ENCODE measurements at regions not wholly inside any gene's neighbourhood (a gene's known extent, or its start where the extent isn't known, plus 50 kb on each side); places are given as distances from the start of the nearest gene placed in this dataset.
"Not testable (repeated sequence)": the region's sequence is repeated elsewhere in the genome, so short reads cannot be mapped to it uniquely, and the experiment has no call there.

DNA sequence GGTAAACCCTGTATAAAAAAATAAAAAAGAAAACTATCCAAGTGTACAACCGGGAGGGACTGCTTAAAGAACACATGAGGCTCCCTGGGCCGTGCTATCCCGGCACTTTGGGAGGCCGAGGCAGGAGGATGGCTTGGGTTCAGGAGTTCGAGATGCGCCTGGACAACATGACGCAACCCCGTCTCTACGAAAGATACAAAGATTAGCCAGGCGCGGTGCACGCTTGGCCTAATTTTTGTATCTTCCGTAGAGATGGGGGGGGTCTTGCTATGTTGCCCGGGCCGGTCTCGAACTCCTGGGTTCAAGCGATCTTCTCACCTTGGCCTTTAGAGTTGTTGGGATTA lies 101.7 kb upstream of the VKORC1L1 start:
- H3K4ac ChIP-seq (replicated peaks; ENCODE audit: insufficient read length, low read depth, low read length); H3K79me2 ChIP-seq (ENCODE audit: control insufficient read depth in 1 of 2, insufficient read depth in 2 of 2, low read length in 2 of 2); H3K79me1 ChIP-seq (ENCODE audit: low read depth, low read length); H3K4me1 ChIP-seq (replicated peaks in 1 of 4; ENCODE audit: control insufficient read depth in 3 of 4, insufficient read depth in 4 of 4, low read length in 3 of 4); H2BK120ac ChIP-seq (replicated peaks; ENCODE audit: low read depth, low read length); H3K36me3 ChIP-seq (ENCODE audit: control insufficient read depth in 2 of 4, insufficient read depth in 4 of 4, low read length in 3 of 4); H4K5ac ChIP-seq (ENCODE audit: insufficient read length, low read depth, low read length); H3K14ac ChIP-seq (ENCODE audit: insufficient read length); H2BK5ac ChIP-seq (ENCODE audit: low read depth, low read length); H3K23me2 ChIP-seq (ENCODE audit: low read depth, low read length); H2AFZ ChIP-seq (ENCODE audit: low read length); H2BK20ac ChIP-seq (ENCODE audit: low read length); DNase-seq (ENCODE audit: low read depth in 1 of 2, low spot score in 2 of 2); H2AK5ac ChIP-seq (ENCODE audit: low read depth, low read length); H3K23ac ChIP-seq (ENCODE audit: insufficient read length); H3K18ac ChIP-seq (ENCODE audit: extremely low read depth, low read length); H3K27me3 ChIP-seq (replicated peaks in 1 of 4; ENCODE audit: control insufficient read depth in 3 of 4, extremely low read depth in 1 of 4, insufficient read depth in 3 of 4, low read length in 3 of 4); H2BK15ac ChIP-seq (ENCODE audit: low read length); FAIRE-seq; H4K91ac ChIP-seq (replicated peaks; ENCODE audit: insufficient read length, low read length); H3K9me3 ChIP-seq (ENCODE audit: insufficient read depth in 2 of 2, low read depth in 1 of 2, low read length in 1 of 2); H4K20me1 ChIP-seq (replicated peaks in 1 of 2; ENCODE audit: control insufficient read depth in 1 of 2, insufficient read depth in 2 of 2, low read length in 2 of 2); CTCF ChIA-PET (ENCODE audit: partially characterized antibody); H3K9ac ChIP-seq (replicated peaks in 1 of 4; ENCODE audit: extremely low read depth in 1 of 4, low read depth in 3 of 4, low read length in 3 of 4); H3K56ac ChIP-seq (replicated peaks; ENCODE audit: insufficient read length, low read depth, low read length); POLR2A ChIA-PET (ENCODE audit: partially characterized antibody); H2BK12ac ChIP-seq (ENCODE audit: low read depth, low read length): not testable (repeated sequence)
- Histone ChIP-seq H3K4me3 (ENCODE audit: extremely low read depth in 1 of 4, insufficient read depth in 2 of 4, low read depth in 3 of 4, low read length in 4 of 4) (peak overlapping the region in 3 of 4 experiments; percentile 79 to 93 (median 83); a peak in 5 of 8 replicates), H3K4me2 (ENCODE audit: insufficient read depth in 1 of 2, low read depth in 2 of 2, low read length in 2 of 2) (peak overlapping the region; percentile 30 to 70; a peak in 2 of 4 replicates), H3K27ac (ENCODE audit: low read depth, low read length) (0 out of 2 replicates have a peak overlapping the region, but pooled peaks have one; percentile 36), H4K8ac (ENCODE audit: extremely low read depth, insufficient read depth, low read length) (peak overlapping the region; percentile 68; the same call in 1 of the 2 replicates)
- WGBS, 2 experiments (ENCODE audit: extremely low coverage in 1 of 2, insufficient coverage in 1 of 2, insufficient read length in 1 of 2, insufficient replicate concordance in 2 of 2, low coverage in 1 of 2, low lambda C conversion rate in 2 of 2, missing lambda C conversion rate in 1 of 2): 92% methylated on average over 17 of the region's 17 CpGs; no CpG with 5 or more reads in 1 of the 2 experiments

DNA sequence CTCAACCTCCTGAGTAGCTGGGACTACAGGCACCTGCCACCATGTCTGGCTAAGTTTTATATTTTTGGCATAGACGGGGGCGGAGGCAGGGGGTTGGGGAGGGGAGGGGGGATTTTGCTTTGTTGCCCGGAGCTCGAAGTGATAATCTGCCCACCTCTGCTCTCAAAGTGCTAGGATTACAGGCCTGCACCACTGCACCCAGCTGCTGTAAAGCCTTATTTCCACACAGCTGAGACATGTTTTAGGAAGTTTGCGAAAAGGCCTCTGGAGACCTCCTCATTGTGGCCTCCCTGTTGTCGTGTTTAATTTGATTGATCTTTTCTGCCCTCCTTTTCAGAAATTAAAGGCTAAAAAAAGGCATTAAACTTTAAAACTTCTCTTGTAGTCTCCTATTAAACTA lies 96.2 kb upstream of the VKORC1L1 start:
- H3K4me2 ChIP-seq (ENCODE audit: insufficient read depth in 1 of 2, low read depth in 2 of 2, low read length in 2 of 2); H4K20me1 ChIP-seq (replicated peaks in 1 of 2; ENCODE audit: control insufficient read depth in 1 of 2, insufficient read depth in 2 of 2, low read length in 2 of 2); H3K23ac ChIP-seq (ENCODE audit: insufficient read length); H2BK5ac ChIP-seq (ENCODE audit: low read depth, low read length); H3K27me3 ChIP-seq (replicated peaks in 1 of 4; ENCODE audit: control insufficient read depth in 3 of 4, extremely low read depth in 1 of 4, insufficient read depth in 3 of 4, low read length in 3 of 4); H3K4me1 ChIP-seq (replicated peaks in 1 of 4; ENCODE audit: control insufficient read depth in 3 of 4, insufficient read depth in 4 of 4, low read length in 3 of 4); H4K91ac ChIP-seq (replicated peaks; ENCODE audit: insufficient read length, low read length); POLR2A ChIA-PET (ENCODE audit: partially characterized antibody); H2BK20ac ChIP-seq (ENCODE audit: low read length); H3K56ac ChIP-seq (replicated peaks; ENCODE audit: insufficient read length, low read depth, low read length); H3K36me3 ChIP-seq (ENCODE audit: control insufficient read depth in 2 of 4, insufficient read depth in 4 of 4, low read length in 3 of 4); H3K18ac ChIP-seq (ENCODE audit: extremely low read depth, low read length); H2BK12ac ChIP-seq (ENCODE audit: low read depth, low read length); H3K9me3 ChIP-seq (ENCODE audit: insufficient read depth in 2 of 2, low read depth in 1 of 2, low read length in 1 of 2); FAIRE-seq; H3K23me2 ChIP-seq (ENCODE audit: low read depth, low read length); H3K79me2 ChIP-seq (ENCODE audit: control insufficient read depth in 1 of 2, insufficient read depth in 2 of 2, low read length in 2 of 2); H3K14ac ChIP-seq (ENCODE audit: insufficient read length); H3K79me1 ChIP-seq (ENCODE audit: low read depth, low read length); DNase-seq (ENCODE audit: low read depth in 1 of 2, low spot score in 2 of 2); CTCF ChIA-PET (ENCODE audit: partially characterized antibody); H4K8ac ChIP-seq (ENCODE audit: extremely low read depth, insufficient read depth, low read length); H2AFZ ChIP-seq (ENCODE audit: low read length); H2BK15ac ChIP-seq (ENCODE audit: low read length); H3K4ac ChIP-seq (replicated peaks; ENCODE audit: insufficient read length, low read depth, low read length); H2AK5ac ChIP-seq (ENCODE audit: low read depth, low read length); H3K27ac ChIP-seq (ENCODE audit: low read depth, low read length); H3K4me3 ChIP-seq (ENCODE audit: extremely low read depth in 1 of 4, insufficient read depth in 2 of 4, low read depth in 3 of 4, low read length in 4 of 4); H4K5ac ChIP-seq (ENCODE audit: insufficient read length, low read depth, low read length); H3K9ac ChIP-seq (replicated peaks in 1 of 4; ENCODE audit: extremely low read depth in 1 of 4, low read depth in 3 of 4, low read length in 3 of 4); H2BK120ac ChIP-seq (replicated peaks; ENCODE audit: low read depth, low read length): not testable (repeated sequence)
- 87% methylated on average over 6 of the region's 6 CpGs; no CpG with 5 or more reads in 1 of the 2 experiments for WGBS, 2 experiments (ENCODE audit: extremely low coverage in 1 of 2, insufficient coverage in 1 of 2, insufficient read length in 1 of 2, insufficient replicate concordance in 2 of 2, low coverage in 1 of 2, low lambda C conversion rate in 2 of 2, missing lambda C conversion rate in 1 of 2)

All from H1 (cell line).